Endothelial cell of umbilical vein (primary cell): ENCODE measurements at regions not wholly inside any gene's neighbourhood (a gene's known extent, or its start where the extent isn't known, plus 50 kb on each side); places are given as distances from the start of the nearest gene placed in this dataset.

Experiments used
- BruUV-seq: library from RNA; stranded (reverse); fragments of 400-500 nt; replicated peaks from 2 replicates; lab custom pipeline; 2021; lab: Mats Ljungman, UMichigan
- CTCF ChIA-PET: fragments of 300-600, 350-600 bp; sonication (Branson Sonifier 250); formaldehyde crosslinking; loops from one replicate; lab custom pipeline; 2021; ENCODE audit warnings: antibody characterized with exemption, inconsistent platforms; lab: Charles Lee
- POLR2A ChIA-PET: fragments of 300-600, 350-600 bp; sonication (Branson Sonifier 250); formaldehyde crosslinking; loops from one replicate; lab custom pipeline; 2021; ENCODE audit warnings: antibody characterized with exemption, inconsistent platforms; lab: Charles Lee
- DNase-seq: peaks from one replicate; pipeline ENCODE4 v3.0.0-alpha.2; 2011; ENCODE audit warnings: low read depth, low spot score
- FAIRE-seq: peaks from 2 replicates; lab custom pipeline; 2011; peaks lifted over from hg19 to GRCh38; lab: Jason Lieb, UNC
- H2AFZ ChIP-seq: 2 replicates; pipeline ENCODE4 v1.6.0; 2012; ENCODE audit warnings: low read depth, low read length, control low read depth, inconsistent platforms
- H3K27ac ChIP-seq: 2 replicates; pipeline ENCODE4 v1.5.1; 2011; ENCODE audit warnings: low read depth, mild to moderate bottlenecking, control low read depth, low read length, moderate library complexity; ENCODE audit not compliant: insufficient read depth
- H3K27me3 ChIP-seq, 2 experiments: 2 replicates each; pipeline versions ENCODE4 v1.6.0 to v1.6.1; 2011; ENCODE audit warnings: low read length in 2 of 2, mixed read lengths in 1 of 2; ENCODE audit not compliant: control insufficient read depth in 2 of 2, insufficient read depth in 2 of 2
- H3K36me3 ChIP-seq, 2 experiments: 2 replicates in 1 of 2; 3 replicates in 1 of 2; pipeline ENCODE4 v1.5.1; 2011; ENCODE audit warnings: low read length in 2 of 2, mild to moderate bottlenecking in 1 of 2, moderate library complexity in 1 of 2; ENCODE audit not compliant: control insufficient read depth in 2 of 2, insufficient read depth in 2 of 2; ENCODE audit errors: extremely low read depth in 1 of 2
- H3K4me1 ChIP-seq: 3 replicates; pipeline ENCODE4 v1.5.1; 2011; ENCODE audit warnings: mild to moderate bottlenecking, low read length; ENCODE audit not compliant: control insufficient read depth, insufficient read depth; ENCODE audit errors: extremely low read depth
- H3K4me2 ChIP-seq: 2 replicates; pipeline ENCODE4 v1.6.1; 2011; ENCODE audit warnings: low read length, control low read depth, mixed read lengths; ENCODE audit not compliant: insufficient read depth
- H3K4me3 ChIP-seq, 3 experiments: fragments of 200-600 bp in 1 of 3; sonication (generic), shearing (Covaris generic) in 1 of 3; replicated peaks in 1 of 3; 2 replicates each; pipeline ENCODE4 v1.5.1; 2011 to 2016; ENCODE audit warnings: control low read depth in 3 of 3, low read length in 3 of 3, mild to moderate bottlenecking in 2 of 3, inconsistent platforms in 1 of 3, low read depth in 1 of 3, moderate library complexity in 1 of 3; ENCODE audit not compliant: insufficient read depth in 1 of 3
- H3K79me2 ChIP-seq: 2 replicates; pipeline ENCODE4 v1.6.0; 2012; ENCODE audit warnings: low read length, inconsistent platforms; ENCODE audit not compliant: control insufficient read depth, insufficient read depth
- H3K9ac ChIP-seq: replicated peaks from 2 replicates; pipeline ENCODE3; 2011; ENCODE audit warnings: low read length, control low read depth; ENCODE audit not compliant: insufficient read depth; ENCODE audit errors: extremely low read depth
- H3K9me1 ChIP-seq: replicated peaks from 3 replicates; pipeline ENCODE4 v1.6.0; 2011; ENCODE audit warnings: mild to moderate bottlenecking, low read length; ENCODE audit not compliant: control insufficient read depth, insufficient read depth; ENCODE audit errors: extremely low read depth
- H3K9me3 ChIP-seq: replicated peaks from 2 replicates; pipeline ENCODE4 v1.5.1; 2012; ENCODE audit warnings: low read length, inconsistent platforms; ENCODE audit not compliant: control insufficient read depth, insufficient read depth
- H4K20me1 ChIP-seq: replicated peaks from 2 replicates; pipeline ENCODE3; 2011; ENCODE audit warnings: mild to moderate bottlenecking, low read length; ENCODE audit not compliant: control insufficient read depth, insufficient read depth; ENCODE audit errors: extremely low read depth
- CTCF ChIP-seq, 2 donors: IDR thresholded peaks; 1 replicate in 1 of 2; 2 replicates in 1 of 2; pipeline ENCODE4 v1.5.1; 2011; ENCODE audit warnings: low read length in 2 of 2, mild to moderate bottlenecking in 2 of 2, moderate library complexity in 2 of 2, control low read depth in 1 of 2, inconsistent platforms in 1 of 2, low read depth in 1 of 2; ENCODE audit not compliant: insufficient read depth in 1 of 2; ENCODE audit errors: extremely low read depth in 1 of 2
- EZH2 ChIP-seq: IDR thresholded peaks from 2 replicates; pipeline ENCODE4 v1.6.1; 2012; ENCODE audit warnings: borderline replicate concordance, low read depth, mild to moderate bottlenecking, moderate library complexity, low read length, inconsistent platforms; ENCODE audit not compliant: severe bottlenecking
- GATA2 ChIP-seq: IDR thresholded peaks from 2 replicates; pipeline ENCODE4 v1.7.0; 2011; ENCODE audit warnings: low read depth, mild to moderate bottlenecking, moderate library complexity, mixed read lengths, low read length; ENCODE audit not compliant: insufficient read length, insufficient read depth
- MYC ChIP-seq: IDR thresholded peaks from one replicate; pipeline ENCODE4 v1.6.1; 2011; ENCODE audit warnings: mild to moderate bottlenecking, low read depth, low read length
- POLR2A ChIP-seq: IDR thresholded peaks from 2 replicates; pipeline ENCODE4 v1.6.1; 2012; ENCODE audit warnings: low read depth, mild to moderate bottlenecking, control low read depth, low read length
- POLR2AphosphoS5 ChIP-seq: IDR thresholded peaks from 2 replicates; pipeline ENCODE4 v1.6.1; 2012; ENCODE audit warnings: low read depth, mild to moderate bottlenecking, control low read depth, low read length, moderate library complexity; ENCODE audit not compliant: insufficient read depth
- dilution Hi-C: fragments of 300-500 bp; cut with MboI; formaldehyde crosslinking; loops from one replicate; pipeline ENCODE4 v1.15.0; 2019; ENCODE audit warnings: low sequenced_read_pairs; ENCODE audit not compliant: extremely low pct_ligation_motif_present
- intact Hi-C: fragments of 100-400 bp; cut with micrococcal nuclease; formaldehyde crosslinking; loops from one replicate; pipeline ENCODE4 v1.10.0; 2022
- TF ChIP-seq, protein P1 (sequence below): IDR thresholded peaks from 2 replicates; pipeline ENCODE4 v1.6.1; 2011; ENCODE audit not compliant: insufficient read depth, insufficient read length

DNA sequence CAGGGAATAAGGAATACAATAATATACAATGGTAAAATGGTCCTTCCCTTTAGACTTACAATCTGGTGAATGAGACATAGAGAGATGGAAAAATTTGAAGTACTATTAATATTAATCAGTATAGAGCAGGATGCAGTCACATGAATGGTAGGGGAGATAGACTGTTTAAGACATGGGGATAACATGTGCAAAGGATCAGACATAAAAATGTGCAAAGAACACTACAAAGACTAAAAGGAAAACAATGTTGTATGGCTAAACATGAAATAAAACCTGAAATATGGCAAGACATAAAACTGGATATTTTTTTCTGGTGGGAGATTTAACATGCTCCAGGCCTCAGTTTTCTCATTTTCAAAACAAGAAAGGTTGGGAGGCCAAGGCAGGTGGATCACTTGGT lies 182.4 kb upstream of the DPT start:
- BruUV-seq: no TSS peak
- Histone ChIP-seq H2AFZ (no peak overlapping the region), H3K36me3 (no peaks in the 10 kb centered on the region), H3K4me2 (no peak overlapping the region), H3K9ac (no peak overlapping the region), H4K20me1 (no peaks in the 10 kb centered on the region), H3K9me1 (no peaks in the 10 kb centered on the region), H3K27me3 (no peaks in the 10 kb centered on the region), H3K4me1 (no peaks in the 10 kb centered on the region), H3K9me3 (no peaks in the 10 kb centered on the region), H3K27ac (no peak overlapping the region), H3K79me2 (no peaks in the 10 kb centered on the region), H3K4me3 (no peak overlapping the region)
- TF ChIP-seq POLR2A (no peak), POLR2AphosphoS5 (no peak), GATA2 (no peak), MYC (no peak), EZH2 (no peak), CTCF (IDR thresholded peaks at IDR 0.05; ENCODE audit: extremely low read depth in 1 of 2, insufficient read depth in 1 of 2, low read depth in 1 of 2, low read length in 2 of 2) (no peak)
- TF ChIP-seq, protein P1, sequence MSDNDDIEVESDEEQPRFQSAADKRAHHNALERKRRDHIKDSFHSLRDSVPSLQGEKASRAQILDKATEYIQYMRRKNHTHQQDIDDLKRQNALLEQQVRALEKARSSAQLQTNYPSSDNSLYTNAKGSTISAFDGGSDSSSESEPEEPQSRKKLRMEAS: no peak
- FAIRE-seq: peak; percentile 4
- DNase-seq: no peak
- dilution Hi-C loops: no loop called here
- intact Hi-C loops: no loop called here
- ChIA-PET CTCF (no interaction called here), POLR2A (no interaction called here)
